ENCODE measurements at regions not wholly inside any gene's neighbourhood (a gene's known extent, or its start where the extent isn't known, plus 50 kb on each side); places are given as distances from the start of the nearest gene placed in this dataset.

- DNase-seq (ENCODE audit: unreplicated experiment) = no peak
- BruUV-seq (replicated peaks) = no TSS peak
- TF ChIP-seq CTCF (IDR thresholded peaks at IDR 0.05; ENCODE audit: unreplicated experiment) = no peak
- Mint-ChIP-seq H3K27ac (ENCODE audit: low read depth, unreplicated experiment) (no peak overlapping the region), H3K4me3 (ENCODE audit: unreplicated experiment) (no peak overlapping the region), H3K36me3 (ENCODE audit: insufficient read depth, unreplicated experiment) (no peaks in the 10 kb centered on the region), H3K9me3 (ENCODE audit: unreplicated experiment) (no peaks in the 10 kb centered on the region), H3K27me3 (ENCODE audit: insufficient read depth, unreplicated experiment) (no peaks in the 10 kb centered on the region), H3K4me1 (ENCODE audit: insufficient read depth, unreplicated experiment) (peaks cover 13% of the 10 kb centered on the region)
- CTCF ChIA-PET = interaction anchor here (0.6 to 0.7 kb wide), 2 partner anchors 497 to 1010 kb away, joined by 3 to 4 read pairs; no protein-coding TSS in a partner anchor
- intact Hi-C loops (cut with micrococcal nuclease) = no loop called here
- POLR2A ChIA-PET = no interaction called here
These were observed 349.7 kb upstream of the FAR2 start for GRCh38 chr12:28799348-28799747.

- H3K27ac Mint-ChIP-seq (ENCODE audit: low read depth, unreplicated experiment) = no peak overlapping the region
- no peaks in the 10 kb centered on the region for H3K36me3 Mint-ChIP-seq (ENCODE audit: insufficient read depth, unreplicated experiment)
- intact Hi-C loops (cut with micrococcal nuclease) = no loop called here
- no peaks in the 10 kb centered on the region for H3K9me3 Mint-ChIP-seq (ENCODE audit: unreplicated experiment)
- no peaks in the 10 kb centered on the region for H3K27me3 Mint-ChIP-seq (ENCODE audit: insufficient read depth, unreplicated experiment)
- H3K4me3 Mint-ChIP-seq (ENCODE audit: unreplicated experiment) = no peak overlapping the region
- no TSS peak for BruUV-seq (replicated peaks)
- peaks cover 13% of the 10 kb centered on the region for H3K4me1 Mint-ChIP-seq (ENCODE audit: insufficient read depth, unreplicated experiment)
- CTCF ChIA-PET = no interaction called here
- TF ChIP-seq CTCF (IDR thresholded peaks at IDR 0.05; ENCODE audit: unreplicated experiment) = no peak
- DNase-seq (ENCODE audit: unreplicated experiment) = no peak
- POLR2A ChIA-PET = no interaction called here
These were observed 348.9 kb upstream of the FAR2 start for GRCh38 chr12:28800129-28800528.

GRCh38 chr12:28802706-28803438 is 346.2 kb upstream of the FAR2 start:
- H3K27ac Mint-ChIP-seq (ENCODE audit: low read depth, unreplicated experiment) = no peak overlapping the region
- no TSS peak for BruUV-seq (replicated peaks)
- intact Hi-C loops (cut with micrococcal nuclease) = no loop called here
- H3K9me3 Mint-ChIP-seq (ENCODE audit: unreplicated experiment) = no peaks in the 10 kb centered on the region
- TF ChIP-seq CTCF (IDR thresholded peaks at IDR 0.05; ENCODE audit: unreplicated experiment) = no peak
- no peaks in the 10 kb centered on the region for H3K36me3 Mint-ChIP-seq (ENCODE audit: insufficient read depth, unreplicated experiment)
- CTCF ChIA-PET = no interaction called here
- DNase-seq (ENCODE audit: unreplicated experiment) = no peak
- H3K4me3 Mint-ChIP-seq (ENCODE audit: unreplicated experiment) = no peak overlapping the region
- H3K27me3 Mint-ChIP-seq (ENCODE audit: insufficient read depth, unreplicated experiment) = no peaks in the 10 kb centered on the region
- H3K4me1 Mint-ChIP-seq (ENCODE audit: insufficient read depth, unreplicated experiment) = peaks cover 7% of the 10 kb centered on the region
- POLR2A ChIA-PET = interaction anchor here (0.6 kb wide), 1 partner anchor 592 kb away, joined by 3 read pairs; no protein-coding TSS in a partner anchor

- Mint-ChIP-seq H3K27ac (ENCODE audit: low read depth, unreplicated experiment) (no peak overlapping the region), H3K4me1 (ENCODE audit: insufficient read depth, unreplicated experiment) (no peaks in the 10 kb centered on the region), H3K36me3 (ENCODE audit: insufficient read depth, unreplicated experiment) (no peaks in the 10 kb centered on the region), H3K27me3 (ENCODE audit: insufficient read depth, unreplicated experiment) (no peaks in the 10 kb centered on the region), H3K4me3 (ENCODE audit: unreplicated experiment) (no peak overlapping the region), H3K9me3 (ENCODE audit: unreplicated experiment) (no peaks in the 10 kb centered on the region)
- no TSS peak for BruUV-seq (replicated peaks)
- DNase-seq (ENCODE audit: unreplicated experiment) = no peak
- intact Hi-C loops (cut with micrococcal nuclease) = no loop called here
- ChIA-PET POLR2A (no interaction called here), CTCF (no interaction called here)
- no peak for TF ChIP-seq CTCF (IDR thresholded peaks at IDR 0.05; ENCODE audit: unreplicated experiment)
These were observed 341.5 kb upstream of the FAR2 start for GRCh38 chr12:28807535-28807934.

Measured in MCF 10A (cell line).